ENCODE measurements at regions not wholly inside any gene's neighbourhood (a gene's known extent, or its start where the extent isn't known, plus 50 kb on each side); places are given as distances from the start of the nearest gene placed in this dataset.

DNA sequence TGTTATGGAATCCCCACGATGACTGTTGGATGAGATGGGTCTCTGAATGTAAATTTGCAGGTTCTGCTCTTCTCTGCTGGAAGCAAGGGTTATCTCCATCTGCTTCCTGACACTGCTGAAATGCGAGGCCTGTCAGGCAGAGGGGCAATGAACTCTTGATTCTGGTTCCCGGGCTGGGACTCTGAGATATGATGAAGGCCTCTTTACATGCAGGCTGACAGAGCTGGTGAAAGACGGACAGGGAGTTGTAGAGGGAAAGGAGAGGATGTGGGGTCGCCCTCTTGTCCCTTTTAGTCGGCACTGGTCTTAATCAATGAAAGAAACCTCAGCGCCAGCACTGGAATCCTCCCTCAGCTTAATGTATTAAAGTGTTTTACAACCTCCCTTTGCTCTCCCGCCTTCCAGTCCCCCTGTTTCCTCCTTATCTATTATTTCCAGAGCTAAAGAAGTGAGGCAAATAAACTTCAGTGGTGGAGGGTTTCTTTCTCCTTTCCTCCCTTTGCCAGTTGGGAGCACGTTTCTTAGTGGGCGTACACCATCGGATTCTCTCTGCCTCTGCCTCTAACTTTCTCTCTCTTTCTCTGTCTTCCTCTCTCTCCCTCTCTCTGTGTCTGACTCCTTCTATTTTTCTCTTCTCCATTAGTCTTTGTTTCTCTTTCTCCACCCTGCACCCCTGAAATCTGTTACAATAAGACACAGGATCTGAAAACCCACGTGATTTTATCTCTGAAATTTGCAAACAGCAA is 145.6 kb downstream of the BAMBI start (continued):
- TF ChIP-seq ZNF212 (CRISPR knock-in tag; IDR thresholded peaks at IDR 0.05) (no peak), CBX2 (IDR thresholded peaks at IDR 0.05; ENCODE audit: insufficient read depth, low read length, poor library complexity, severe bottlenecking) (no peak), FOXA3 (CRISPR knock-in tag; conservative IDR thresholded peaks at IDR 0.05 in 1 of 2, IDR thresholded peaks at IDR 0.05 in 1 of 2) (no peak), CBFA2T3 (IDR thresholded peaks at IDR 0.05) (peak; percentile 96), ZNF165 (CRISPR knock-in tag; IDR thresholded peaks at IDR 0.05; ENCODE audit: borderline replicate concordance) (no peak), NFRKB (IDR thresholded peaks at IDR 0.05; ENCODE audit: low read depth) (0 out of 2 replicates have a peak, but pooled peaks have one; percentile 73), PHF20 (IDR thresholded peaks at IDR 0.05; ENCODE audit: partially characterized antibody) (peak; percentile 18), RBM34 (IDR thresholded peaks at IDR 0.05; ENCODE audit: borderline replicate concordance, insufficient read depth, low read length) (no peak), ZNF239 (CRISPR knock-in tag; IDR thresholded peaks at IDR 0.05) (no peak; the same call in 1 of the 2 replicates), NCOA2 (IDR thresholded peaks at IDR 0.05; ENCODE audit: partially characterized antibody in 2 of 2) (no peak), RFX1 (IDR thresholded peaks at IDR 0.05) (no peak), NCOA1 (IDR thresholded peaks at IDR 0.05; ENCODE audit: low read depth) (peak; percentile 47; the same call in 1 of the 2 replicates), PYGO2 (tag; IDR thresholded peaks at IDR 0.05) (no peak), EHMT2 (IDR thresholded peaks at IDR 0.05) (peak; percentile 38; the same call in 1 of the 2 replicates), EP400 (IDR thresholded peaks at IDR 0.05) (peak; percentile 60; the same call in 1 of the 2 replicates)
- TF ChIP-seq, protein P1, sequence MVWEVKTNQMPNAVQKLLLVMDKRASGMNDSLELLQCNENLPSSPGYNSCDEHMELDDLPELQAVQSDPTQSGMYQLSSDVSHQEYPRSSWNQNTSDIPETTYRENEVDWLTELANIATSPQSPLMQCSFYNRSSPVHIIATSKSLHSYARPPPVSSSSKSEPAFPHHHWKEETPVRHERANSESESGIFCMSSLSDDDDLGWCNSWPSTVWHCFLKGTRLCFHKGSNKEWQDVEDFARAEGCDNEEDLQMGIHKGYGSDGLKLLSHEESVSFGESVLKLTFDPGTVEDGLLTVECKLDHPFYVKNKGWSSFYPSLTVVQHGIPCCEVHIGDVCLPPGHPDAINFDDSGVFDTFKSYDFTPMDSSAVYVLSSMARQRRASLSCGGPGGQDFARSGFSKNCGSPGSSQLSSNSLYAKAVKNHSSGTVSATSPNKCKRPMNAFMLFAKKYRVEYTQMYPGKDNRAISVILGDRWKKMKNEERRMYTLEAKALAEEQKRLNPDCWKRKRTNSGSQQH (CRISPR knock-in tag; IDR thresholded peaks at IDR 0.05), result peak; percentile 71; the same call in 1 of the 2 replicates
- TF ChIP-seq, protein P2, sequence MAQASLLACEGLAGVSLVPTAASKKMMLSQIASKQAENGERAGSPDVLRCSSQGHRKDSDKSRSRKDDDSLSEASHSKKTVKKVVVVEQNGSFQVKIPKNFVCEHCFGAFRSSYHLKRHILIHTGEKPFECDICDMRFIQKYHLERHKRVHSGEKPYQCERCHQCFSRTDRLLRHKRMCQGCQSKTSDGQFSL (CRISPR knock-in tag; IDR thresholded peaks at IDR 0.05), result no peak
- TF ChIP-seq, protein P2 (tag; IDR thresholded peaks at IDR 0.05), result no peak
- TF ChIP-seq, protein P3, sequence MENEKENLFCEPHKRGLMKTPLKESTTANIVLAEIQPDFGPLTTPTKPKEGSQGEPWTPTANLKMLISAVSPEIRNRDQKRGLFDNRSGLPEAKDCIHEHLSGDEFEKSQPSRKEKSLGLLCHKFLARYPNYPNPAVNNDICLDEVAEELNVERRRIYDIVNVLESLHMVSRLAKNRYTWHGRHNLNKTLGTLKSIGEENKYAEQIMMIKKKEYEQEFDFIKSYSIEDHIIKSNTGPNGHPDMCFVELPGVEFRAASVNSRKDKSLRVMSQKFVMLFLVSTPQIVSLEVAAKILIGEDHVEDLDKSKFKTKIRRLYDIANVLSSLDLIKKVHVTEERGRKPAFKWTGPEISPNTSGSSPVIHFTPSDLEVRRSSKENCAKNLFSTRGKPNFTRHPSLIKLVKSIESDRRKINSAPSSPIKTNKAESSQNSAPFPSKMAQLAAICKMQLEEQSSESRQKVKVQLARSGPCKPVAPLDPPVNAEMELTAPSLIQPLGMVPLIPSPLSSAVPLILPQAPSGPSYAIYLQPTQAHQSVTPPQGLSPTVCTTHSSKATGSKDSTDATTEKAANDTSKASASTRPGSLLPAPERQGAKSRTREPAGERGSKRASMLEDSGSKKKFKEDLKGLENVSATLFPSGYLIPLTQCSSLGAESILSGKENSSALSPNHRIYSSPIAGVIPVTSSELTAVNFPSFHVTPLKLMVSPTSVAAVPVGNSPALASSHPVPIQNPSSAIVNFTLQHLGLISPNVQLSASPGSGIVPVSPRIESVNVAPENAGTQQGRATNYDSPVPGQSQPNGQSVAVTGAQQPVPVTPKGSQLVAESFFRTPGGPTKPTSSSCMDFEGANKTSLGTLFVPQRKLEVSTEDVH (IDR thresholded peaks at IDR 0.05; ENCODE audit: low read depth, partially characterized antibody), result no peak
- TF ChIP-seq, protein P4, sequence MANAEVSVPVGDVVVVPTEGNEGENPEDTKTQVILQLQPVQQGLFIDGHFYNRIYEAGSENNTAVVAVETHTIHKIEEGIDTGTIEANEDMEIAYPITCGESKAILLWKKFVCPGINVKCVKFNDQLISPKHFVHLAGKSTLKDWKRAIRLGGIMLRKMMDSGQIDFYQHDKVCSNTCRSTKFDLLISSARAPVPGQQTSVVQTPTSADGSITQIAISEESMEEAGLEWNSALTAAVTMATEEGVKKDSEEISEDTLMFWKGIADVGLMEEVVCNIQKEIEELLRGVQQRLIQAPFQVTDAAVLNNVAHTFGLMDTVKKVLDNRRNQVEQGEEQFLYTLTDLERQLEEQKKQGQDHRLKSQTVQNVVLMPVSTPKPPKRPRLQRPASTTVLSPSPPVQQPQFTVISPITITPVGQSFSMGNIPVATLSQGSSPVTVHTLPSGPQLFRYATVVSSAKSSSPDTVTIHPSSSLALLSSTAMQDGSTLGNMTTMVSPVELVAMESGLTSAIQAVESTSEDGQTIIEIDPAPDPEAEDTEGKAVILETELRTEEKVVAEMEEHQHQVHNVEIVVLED (CRISPR knock-in tag; IDR thresholded peaks at IDR 0.05), result no peak
- TF ChIP-seq, protein P5, sequence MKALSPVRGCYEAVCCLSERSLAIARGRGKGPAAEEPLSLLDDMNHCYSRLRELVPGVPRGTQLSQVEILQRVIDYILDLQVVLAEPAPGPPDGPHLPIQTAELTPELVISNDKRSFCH (CRISPR knock-in tag; IDR thresholded peaks at IDR 0.05), result no peak
- TF ChIP-seq, protein P5 (tag; IDR thresholded peaks at IDR 0.05), result peak; percentile 59; the same call in 1 of the 2 replicates
